ENCODE measurements at regions not wholly inside any gene's neighbourhood (a gene's known extent, or its start where the extent isn't known, plus 50 kb on each side); places are given as distances from the start of the nearest gene placed in this dataset.
"Not testable (repeated sequence)": the region's sequence is repeated elsewhere in the genome, so short reads cannot be mapped to it uniquely, and the experiment has no call there.

DNA sequence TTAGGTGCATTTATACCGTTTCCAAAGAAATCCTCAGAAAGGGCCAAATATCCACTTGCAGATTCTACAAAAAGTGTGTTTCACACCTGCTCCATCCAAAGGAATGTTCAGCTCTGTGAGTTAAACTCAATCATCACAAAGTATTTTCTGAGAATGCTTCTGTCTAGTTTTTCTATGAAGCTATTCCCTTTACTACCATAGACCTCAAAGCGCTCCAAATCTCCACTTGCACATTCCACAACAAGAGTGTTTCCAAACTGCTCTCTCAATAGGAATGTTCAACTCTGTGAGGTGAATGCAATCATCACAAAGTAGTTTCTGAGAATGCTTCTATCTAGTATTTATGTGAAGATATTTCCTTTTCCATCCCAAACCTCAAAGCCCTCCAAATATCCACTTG is 412.7 kb upstream of the WSB1 start:
- DNase-seq; H3K27me3 Mint-ChIP-seq; CTCF ChIA-PET; ATAC-seq; H3K27ac Mint-ChIP-seq; H3K36me3 Mint-ChIP-seq; H3K9me3 Mint-ChIP-seq (ENCODE audit: low read depth); H3K4me3 Mint-ChIP-seq; H3K4me1 Mint-ChIP-seq: not testable (repeated sequence)

DNA sequence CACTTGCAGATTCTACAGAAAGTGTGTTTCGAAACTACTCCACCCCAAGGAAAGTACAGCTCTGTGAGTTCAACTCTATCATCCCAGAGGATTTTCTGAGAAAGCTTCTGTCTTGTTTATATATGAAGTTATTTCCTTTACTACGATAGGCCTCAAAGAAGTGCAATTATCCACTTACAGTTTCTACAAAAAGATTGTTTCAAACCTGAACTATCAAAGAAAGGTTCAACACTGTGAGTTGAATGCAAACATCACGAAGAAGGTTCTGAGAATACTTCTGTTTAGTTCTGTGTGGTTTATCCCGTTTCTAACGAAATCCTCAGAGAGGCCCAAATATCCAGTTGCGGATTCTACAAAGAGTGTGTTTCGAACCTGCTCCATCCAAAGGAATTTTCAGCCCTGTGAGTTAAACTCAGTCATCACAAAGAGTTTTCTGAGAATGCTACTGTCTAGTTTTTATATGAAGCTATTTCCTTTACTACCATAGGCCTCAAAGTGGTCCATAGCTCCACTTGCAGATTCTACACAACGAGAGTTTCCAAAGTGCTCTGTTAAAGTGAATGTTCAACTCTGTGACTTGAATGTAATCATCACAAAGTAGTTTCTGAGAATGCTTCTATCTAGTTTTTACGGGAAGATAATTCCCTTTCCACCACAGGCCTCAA is 411.7 kb upstream of the WSB1 start:
- H3K36me3 Mint-ChIP-seq; H3K27ac Mint-ChIP-seq; H3K27me3 Mint-ChIP-seq; H3K4me1 Mint-ChIP-seq; H3K9me3 Mint-ChIP-seq (ENCODE audit: low read depth); CTCF ChIA-PET; H3K4me3 Mint-ChIP-seq; DNase-seq: not testable (repeated sequence)
- peak; percentile 64 for ATAC-seq

DNA sequence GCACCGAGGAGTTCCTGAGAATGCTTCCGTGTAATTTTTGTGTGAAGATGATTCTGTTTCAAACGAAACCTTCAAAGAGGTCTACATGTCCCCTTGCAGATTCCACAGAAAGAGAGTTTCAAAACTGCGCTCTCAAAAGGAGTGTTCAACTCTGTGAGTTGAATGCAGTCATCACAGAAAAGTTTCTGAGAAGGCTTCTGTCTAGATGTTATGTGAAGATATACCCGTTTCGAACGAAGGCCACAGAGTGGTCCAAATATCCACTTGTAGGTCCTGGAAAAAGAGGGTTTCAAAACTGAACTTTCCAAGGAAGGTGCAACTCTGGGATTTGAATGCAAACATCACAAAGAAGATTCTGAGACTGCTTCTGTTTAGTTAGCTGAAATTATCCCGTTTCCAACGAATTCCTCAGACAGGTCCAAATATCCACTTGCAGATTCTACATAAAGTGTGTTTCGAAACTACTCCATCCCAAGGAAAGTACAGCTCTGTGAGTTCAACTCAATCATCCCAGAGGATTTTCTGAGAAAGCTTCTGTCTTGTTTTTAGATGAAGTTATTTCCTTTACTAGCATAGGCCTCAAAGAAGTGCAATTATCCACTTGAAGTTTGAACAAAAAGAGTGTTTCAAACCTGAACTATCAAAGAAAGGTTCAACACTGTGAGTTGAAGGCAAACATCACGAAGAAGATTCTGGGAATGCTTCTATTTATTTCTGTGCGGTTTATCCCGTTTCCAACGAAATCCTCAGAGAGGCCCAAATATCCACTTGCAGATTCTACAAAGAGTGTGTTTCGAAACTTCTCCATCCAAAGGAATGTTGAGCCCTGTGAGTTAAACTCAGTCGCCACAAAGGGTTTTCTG is 409.8 kb upstream of the WSB1 start:
- peak; percentile 22 for ATAC-seq
- H3K4me1 Mint-ChIP-seq; H3K27ac Mint-ChIP-seq; CTCF ChIA-PET; H3K4me3 Mint-ChIP-seq; DNase-seq; H3K36me3 Mint-ChIP-seq; H3K9me3 Mint-ChIP-seq (ENCODE audit: low read depth); H3K27me3 Mint-ChIP-seq: not testable (repeated sequence)

DNA sequence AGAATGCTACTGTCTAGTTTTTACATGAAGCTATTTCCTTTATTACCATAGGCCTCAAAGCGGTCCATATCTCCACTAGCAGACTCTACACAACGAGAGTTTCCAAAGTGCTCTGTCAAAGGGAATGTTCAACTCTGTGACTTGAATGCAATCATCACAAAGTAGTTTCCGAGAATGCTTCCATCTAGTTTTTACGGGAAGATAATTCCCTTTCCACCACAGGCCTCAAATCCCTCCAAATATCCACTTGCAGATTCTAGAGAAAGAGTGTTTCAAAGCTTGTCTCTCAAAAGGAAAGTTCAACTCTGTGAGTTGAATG is 409.2 kb upstream of the WSB1 start:
- H3K27ac Mint-ChIP-seq; H3K36me3 Mint-ChIP-seq; H3K9me3 Mint-ChIP-seq (ENCODE audit: low read depth); H3K4me1 Mint-ChIP-seq; CTCF ChIA-PET; ATAC-seq; H3K4me3 Mint-ChIP-seq; DNase-seq; H3K27me3 Mint-ChIP-seq: not testable (repeated sequence)

DNA sequence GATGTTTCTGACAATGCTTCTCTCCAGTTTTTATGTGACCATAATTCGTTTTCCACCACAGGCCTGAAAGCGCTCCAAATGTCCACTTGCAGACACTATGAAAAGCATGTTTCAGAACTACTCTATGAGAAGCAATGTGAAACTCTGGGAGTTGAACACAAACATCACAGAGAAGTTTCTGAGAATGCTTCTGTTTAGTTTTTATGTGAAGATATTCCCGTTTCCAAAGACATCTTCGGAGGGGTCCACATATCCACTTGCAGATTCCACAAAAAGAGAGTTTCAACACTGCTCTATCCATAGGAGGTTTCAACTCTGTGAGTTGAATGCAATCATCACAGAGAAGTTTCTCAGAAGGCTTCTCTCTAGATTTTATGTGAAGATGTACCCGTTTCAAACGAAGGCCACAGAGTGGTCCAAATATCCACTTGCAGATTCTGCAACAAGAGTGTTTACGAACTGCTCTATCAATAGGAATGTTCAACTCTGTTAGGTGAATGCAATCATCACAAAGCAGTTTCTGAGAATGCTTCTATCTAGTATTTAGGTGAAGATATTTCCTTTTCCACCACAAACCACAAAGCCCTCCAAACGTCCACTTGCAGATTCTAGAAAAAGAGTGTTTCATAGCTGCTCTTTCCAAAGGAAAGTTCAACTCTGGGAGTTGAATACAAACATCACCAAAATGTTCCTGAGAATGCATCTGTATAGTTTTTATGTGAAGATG is 408.5 kb upstream of the WSB1 start:
- peak; percentile 43 for DNase-seq
- H3K9me3 Mint-ChIP-seq (ENCODE audit: low read depth); H3K27ac Mint-ChIP-seq; H3K36me3 Mint-ChIP-seq; H3K27me3 Mint-ChIP-seq; H3K4me1 Mint-ChIP-seq; H3K4me3 Mint-ChIP-seq: not testable (repeated sequence)
- peak; percentile 24 for ATAC-seq
- CTCF ChIA-PET: interaction anchor here (0.7 to 1.2 kb wide), 3 partner anchors 265 to 965 kb away, joined by 3 to 9 read pairs (median 4); no protein-coding TSS in a partner anchor

Data from activated CD8-positive, alpha-beta memory T cell treated with anti-CD3 and anti-CD28 coated beads, Interleukin-2, amount 10 ng/mL, durations not matched to agents 7 days and 5 days (primary cell).